Stimulated activated CD8-positive, alpha-beta memory T cell treated with anti-CD3 and anti-CD28 coated beads, Interleukin-7, amount 100 ng/mL, for 48 hours (primary cell): ENCODE measurements at regions not wholly inside any gene's neighbourhood (a gene's known extent, or its start where the extent isn't known, plus 50 kb on each side); places are given as distances from the start of the nearest gene placed in this dataset.

Source experiments
- DNase-seq, 2 donors: peaks; one replicate each; pipeline ENCODE4 v3.0.0-alpha.2; 2020; ENCODE audit warnings: low read depth in 1 of 2; ENCODE audit errors: extremely low read depth in 1 of 2

GRCh38 chr4:184529283-184529682, 54.9 kb upstream of the IRF2 start:
- no peak for DNase-seq

DNA sequence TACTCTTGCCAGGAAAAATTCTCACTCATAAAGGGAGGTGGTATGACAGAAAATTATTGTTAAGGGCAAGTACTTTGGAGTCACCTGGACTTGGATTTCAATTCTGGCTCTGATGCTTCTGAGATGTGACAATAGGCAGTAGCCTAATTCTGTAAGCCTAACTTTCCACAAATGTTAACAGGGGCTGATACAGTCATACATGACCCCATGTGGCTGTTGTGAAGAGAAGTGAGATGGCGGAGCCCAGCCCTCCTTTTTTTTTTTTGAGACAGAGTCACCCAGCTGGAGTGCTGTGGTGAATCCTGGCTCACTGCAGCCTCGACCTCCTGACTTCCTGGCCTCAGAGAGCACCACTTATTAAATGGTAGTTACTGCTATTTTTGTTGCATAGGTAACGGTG, 54.4 kb upstream of the IRF2 start:
- no peak for DNase-seq

GRCh38 chr4:184528051-184528450, 53.7 kb upstream of the IRF2 start:
- no peak for DNase-seq

GRCh38 chr4:184526228-184526627, 51.9 kb upstream of the IRF2 start:
- no peak for DNase-seq
